ENCODE measurements at regions not wholly inside any gene's neighbourhood (a gene's known extent, or its start where the extent isn't known, plus 50 kb on each side); places are given as distances from the start of the nearest gene placed in this dataset.

GRCh38 chr3:82618594-82618993 lies 857.1 kb upstream of the GBE1 start:
- H3K4me2 ChIP-seq (ENCODE audit: low read depth, low read length), result no peak overlapping the region
- no peaks in the 10 kb centered on the region for H3K9me3 ChIP-seq (replicated peaks; ENCODE audit: insufficient read depth, low read length)
- H3K36me3 ChIP-seq (replicated peaks; ENCODE audit: insufficient read depth, low read length), result no peaks in the 10 kb centered on the region
- no peaks in the 10 kb centered on the region for H3F3A ChIP-seq (ENCODE audit: insufficient read depth, low read length)
- TF ChIP-seq EZH2phosphoT487 (IDR thresholded peaks at IDR 0.05; ENCODE audit: low read length), result no peak
- TF ChIP-seq CTCF (IDR thresholded peaks at IDR 0.05; ENCODE audit: low read length), result no peak
- no peak for TF ChIP-seq EZH2 (optimal IDR thresholded peaks at IDR 0.05; ENCODE audit: low read depth, low read length)
- H3K27me3 ChIP-seq (replicated peaks; ENCODE audit: insufficient read depth, low read length), result no peaks in the 10 kb centered on the region
- no peak for DNase-seq
- no peaks in the 10 kb centered on the region for H4K20me1 ChIP-seq (ENCODE audit: insufficient read depth, low read length)
- no peak overlapping the region for H3K27ac ChIP-seq (ENCODE audit: low read length)
- no peak overlapping the region for H3K4me3 ChIP-seq (ENCODE audit: low read length)
- no peaks in the 10 kb centered on the region for H3K9me2 ChIP-seq (replicated peaks; ENCODE audit: insufficient read depth, low read length)
- H2AFZ ChIP-seq (ENCODE audit: low read length), result no peak overlapping the region
- no peaks in the 10 kb centered on the region for H3K4me1 ChIP-seq (ENCODE audit: low read length)
- H3K79me2 ChIP-seq (ENCODE audit: low read length), result no peaks in the 10 kb centered on the region
- no peak overlapping the region for H3K9ac ChIP-seq (ENCODE audit: low read length)

- DNase-seq, result no peak
- Histone ChIP-seq H3K9me3 (replicated peaks; ENCODE audit: insufficient read depth, low read length) (no peaks in the 10 kb centered on the region), H3K4me1 (ENCODE audit: low read length) (no peaks in the 10 kb centered on the region), H3K36me3 (replicated peaks; ENCODE audit: insufficient read depth, low read length) (no peaks in the 10 kb centered on the region), H3K9ac (ENCODE audit: low read length) (no peak overlapping the region), H3F3A (ENCODE audit: insufficient read depth, low read length) (no peaks in the 10 kb centered on the region), H3K9me2 (replicated peaks; ENCODE audit: insufficient read depth, low read length) (no peaks in the 10 kb centered on the region), H2AFZ (ENCODE audit: low read length) (no peak overlapping the region), H3K27ac (ENCODE audit: low read length) (no peak overlapping the region), H3K27me3 (replicated peaks; ENCODE audit: insufficient read depth, low read length) (no peaks in the 10 kb centered on the region), H4K20me1 (ENCODE audit: insufficient read depth, low read length) (no peaks in the 10 kb centered on the region), H3K79me2 (ENCODE audit: low read length) (no peaks in the 10 kb centered on the region), H3K4me3 (ENCODE audit: low read length) (no peak overlapping the region), H3K4me2 (ENCODE audit: low read depth, low read length) (no peak overlapping the region)
- TF ChIP-seq EZH2phosphoT487 (IDR thresholded peaks at IDR 0.05; ENCODE audit: low read length) (no peak), CTCF (IDR thresholded peaks at IDR 0.05; ENCODE audit: low read length) (no peak), EZH2 (optimal IDR thresholded peaks at IDR 0.05; ENCODE audit: low read depth, low read length) (no peak)
Observed at GRCh38 chr3:82610236-82610635, 848.8 kb upstream of the GBE1 start.

GRCh38 chr3:82607391-82607790 lies 845.9 kb upstream of the GBE1 start:
- no peaks in the 10 kb centered on the region for H3K4me1 ChIP-seq (ENCODE audit: low read length)
- H3K27ac ChIP-seq (ENCODE audit: low read length), result no peak overlapping the region
- H3K4me2 ChIP-seq (ENCODE audit: low read depth, low read length), result no peak overlapping the region
- H3K79me2 ChIP-seq (ENCODE audit: low read length), result no peaks in the 10 kb centered on the region
- H3K9me2 ChIP-seq (replicated peaks; ENCODE audit: insufficient read depth, low read length), result no peaks in the 10 kb centered on the region
- no peak overlapping the region for H3K4me3 ChIP-seq (ENCODE audit: low read length)
- no peaks in the 10 kb centered on the region for H3K9me3 ChIP-seq (replicated peaks; ENCODE audit: insufficient read depth, low read length)
- H3K27me3 ChIP-seq (replicated peaks; ENCODE audit: insufficient read depth, low read length), result no peaks in the 10 kb centered on the region
- H3K9ac ChIP-seq (ENCODE audit: low read length), result no peak overlapping the region
- H4K20me1 ChIP-seq (ENCODE audit: insufficient read depth, low read length), result no peaks in the 10 kb centered on the region
- H3K36me3 ChIP-seq (replicated peaks; ENCODE audit: insufficient read depth, low read length), result no peaks in the 10 kb centered on the region
- no peak for TF ChIP-seq CTCF (IDR thresholded peaks at IDR 0.05; ENCODE audit: low read length)
- no peak for TF ChIP-seq EZH2 (optimal IDR thresholded peaks at IDR 0.05; ENCODE audit: low read depth, low read length)
- TF ChIP-seq EZH2phosphoT487 (IDR thresholded peaks at IDR 0.05; ENCODE audit: low read length), result no peak
- no peak for DNase-seq
- H3F3A ChIP-seq (ENCODE audit: insufficient read depth, low read length), result no peaks in the 10 kb centered on the region
- H2AFZ ChIP-seq (ENCODE audit: low read length), result no peak overlapping the region

Measured in MM.1S (cell line).